GM18868 (cell line): ENCODE measurements at regions not wholly inside any gene's neighbourhood (a gene's known extent, or its start where the extent isn't known, plus 50 kb on each side); places are given as distances from the start of the nearest gene placed in this dataset.
"Not testable (repeated sequence)": the region's sequence is repeated elsewhere in the genome, so short reads cannot be mapped to it uniquely, and the experiment has no call there.

ENCODE experiments used
- ATAC-seq: cut with Tn5 transposase; IDR thresholded peaks from one replicate; pipeline ENCODE4 v1.9.1; 2021; ENCODE audit warnings: mild to moderate bottlenecking, moderate library complexity; ENCODE audit not compliant: unreplicated experiment

DNA sequence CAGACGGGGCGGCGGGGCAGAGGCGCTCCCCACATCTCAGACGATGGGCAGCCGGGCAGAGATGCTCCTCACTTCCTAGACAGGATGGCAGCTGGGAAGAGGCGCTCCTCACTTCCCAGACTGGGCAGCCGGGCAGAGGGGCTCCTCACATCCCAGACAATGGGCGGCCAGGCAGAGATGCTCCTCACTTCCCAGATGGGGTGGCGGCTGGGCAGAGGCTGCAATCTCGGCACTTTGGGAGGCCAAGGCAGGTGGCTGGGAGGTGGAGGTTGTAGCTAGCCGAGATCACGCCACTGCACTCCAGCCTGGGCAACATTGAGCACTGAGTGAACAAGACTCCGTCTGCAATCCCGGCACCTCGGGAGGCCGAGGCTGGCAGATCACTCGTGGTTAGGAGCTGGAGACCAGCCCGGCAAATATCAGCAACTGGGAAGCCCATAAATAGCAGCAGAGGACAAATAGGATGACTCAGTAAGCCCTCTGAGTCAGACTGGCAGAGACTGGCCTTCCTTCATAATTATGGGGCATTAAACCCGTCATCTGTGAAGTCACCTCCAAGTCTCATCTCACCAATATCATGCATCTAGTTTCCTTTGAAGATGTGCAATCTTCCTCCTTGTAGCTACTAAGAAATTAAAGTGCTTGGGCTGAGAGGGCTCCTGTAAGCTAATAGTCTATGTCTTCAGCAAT lies 337.3 kb downstream of the GOLGA6L6 start:
- peak; percentile 37 for ATAC-seq

GRCh38 chr15:20203649-20204150 lies 337.9 kb downstream of the GOLGA6L6 start:
- ATAC-seq: not testable (repeated sequence)

- not testable (repeated sequence) for ATAC-seq
Observed at GRCh38 chr15:20194591-20195198, 346.9 kb downstream of the GOLGA6L6 start.

DNA sequence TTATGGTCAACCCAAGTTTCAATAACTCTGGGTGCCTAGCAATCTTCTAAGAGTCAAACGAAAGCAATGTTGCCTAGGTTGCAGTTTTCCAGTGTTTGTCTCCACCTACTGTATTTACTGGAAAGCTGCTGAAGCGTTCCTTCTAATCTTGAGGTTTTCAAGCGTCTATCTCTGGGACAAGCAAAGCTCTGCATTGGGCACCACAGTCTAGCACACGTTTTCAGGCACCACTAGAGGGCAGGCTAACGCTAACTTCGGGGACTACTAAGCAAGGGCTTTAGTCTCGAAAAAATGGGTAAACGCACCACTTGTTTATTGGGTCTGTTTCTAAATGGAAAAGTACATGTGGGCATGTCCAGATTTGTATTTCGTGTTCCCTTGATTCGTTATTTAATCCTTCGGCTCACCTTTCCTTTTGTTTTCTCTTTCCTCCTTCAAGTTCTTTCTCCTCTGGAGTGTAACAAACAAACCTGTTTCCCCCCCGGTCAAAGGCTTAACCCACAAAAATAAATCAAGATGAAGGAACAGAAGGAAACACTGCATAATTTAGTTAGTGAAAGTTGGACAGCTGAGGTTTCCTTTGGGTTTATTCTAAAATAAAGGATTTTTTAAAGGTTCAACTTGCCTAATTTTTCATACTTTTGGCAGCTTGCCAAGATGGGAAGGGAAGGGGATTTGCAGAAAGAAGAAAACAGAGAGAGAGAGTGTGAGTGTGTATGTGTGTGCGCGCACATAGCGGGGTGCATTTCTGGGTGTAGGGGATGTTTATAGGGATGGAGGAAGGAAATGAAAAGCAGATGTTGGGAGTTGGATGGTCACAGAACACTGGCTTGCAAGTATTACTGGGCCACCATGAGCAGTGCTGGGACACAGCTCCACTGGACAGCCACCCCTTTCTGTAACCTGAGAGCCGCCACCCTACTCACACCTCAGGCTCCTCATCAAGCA lies 348.3 kb downstream of the GOLGA6L6 start:
- peak; percentile 90 for ATAC-seq

GRCh38 chr15:20191508-20192125 lies 350.0 kb downstream of the GOLGA6L6 start:
- ATAC-seq: peak; percentile 33

DNA sequence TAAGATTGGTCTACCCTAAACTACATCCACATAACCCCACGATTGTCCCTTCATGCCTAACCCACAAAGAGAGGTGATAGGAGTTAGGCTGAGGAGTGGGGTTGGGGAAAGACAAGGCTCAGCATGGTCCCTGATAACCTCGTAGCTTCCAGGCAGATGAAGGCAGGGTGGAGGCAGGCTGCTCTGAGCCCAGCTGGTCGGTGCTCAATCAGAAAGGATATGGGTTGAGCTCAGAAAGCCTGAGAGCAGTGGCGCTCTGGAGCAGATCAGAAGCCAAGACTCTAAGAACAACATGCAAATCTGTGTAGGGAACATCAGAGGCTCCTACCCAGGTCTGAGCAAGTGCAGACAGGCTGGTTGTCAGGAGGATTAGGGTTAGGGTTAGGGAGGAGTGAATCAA lies 353.0 kb downstream of the GOLGA6L6 start:
- ATAC-seq: not testable (repeated sequence)

GRCh38 chr15:20187370-20188355 lies 353.9 kb downstream of the GOLGA6L6 start:
- ATAC-seq: not testable (repeated sequence)

DNA sequence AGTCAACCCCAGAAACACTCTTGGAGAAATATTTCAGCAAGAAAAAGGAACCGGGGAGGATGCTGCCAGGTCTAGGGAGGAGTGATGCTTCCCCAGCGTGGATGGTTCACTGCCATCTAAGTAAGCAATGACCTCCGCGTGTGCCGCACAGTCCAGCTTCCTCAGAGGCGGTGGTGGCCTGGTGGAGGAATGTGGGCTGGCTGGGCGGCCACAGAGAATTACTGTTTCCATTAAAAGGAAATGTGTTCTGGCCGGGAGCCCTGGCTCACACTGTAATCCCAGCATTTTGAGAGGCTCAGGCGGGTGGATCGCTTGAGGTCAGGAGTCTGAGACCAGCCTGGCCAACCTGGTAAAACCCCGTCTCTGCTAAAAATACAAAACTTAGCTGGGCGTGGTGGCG lies 356.7 kb downstream of the GOLGA6L6 start:
- not testable (repeated sequence) for ATAC-seq

DNA sequence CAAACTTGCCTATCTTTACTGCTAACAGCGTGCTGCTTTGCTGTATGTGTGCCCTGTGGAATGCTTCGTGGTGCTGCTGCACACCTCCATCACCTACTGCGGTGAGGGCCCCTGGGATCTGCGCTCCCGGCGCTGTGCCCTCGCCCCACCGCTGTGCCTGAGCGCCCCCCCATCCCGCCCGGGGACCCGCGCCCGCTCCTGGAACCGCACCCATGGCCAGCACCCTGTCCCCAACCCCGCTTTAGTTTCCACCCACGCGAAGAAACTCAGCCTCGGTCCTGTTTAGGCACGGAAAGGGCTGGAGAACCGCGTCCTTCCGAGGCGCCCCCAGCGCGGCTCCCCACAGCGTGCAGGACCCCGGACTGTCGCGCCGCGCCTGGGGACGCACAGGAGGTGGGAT lies 373.4 kb downstream of the GOLGA6L6 start:
- ATAC-seq: not testable (repeated sequence)

DNA sequence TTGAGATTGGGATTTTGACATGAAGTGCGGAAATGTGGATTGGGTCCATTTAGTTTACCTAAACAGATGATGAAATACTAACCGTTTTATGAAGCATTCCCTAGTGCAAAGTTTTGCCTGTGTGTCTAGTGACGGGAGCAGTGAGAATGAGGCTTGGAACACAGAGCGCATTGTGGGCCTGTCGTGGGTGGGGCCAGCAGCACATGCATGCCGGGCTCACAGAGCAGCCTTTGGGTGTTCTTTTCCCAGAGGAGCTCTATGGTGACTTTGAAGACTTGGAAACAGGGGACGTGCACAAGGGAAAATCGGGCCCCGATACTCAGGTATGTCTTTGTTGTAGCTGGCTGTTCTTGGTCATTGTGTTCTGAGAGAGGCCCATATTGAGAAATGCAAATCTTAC lies 388.1 kb downstream of the GOLGA6L6 start:
- not testable (repeated sequence) for ATAC-seq

GRCh38 chr15:20148679-20149078 lies 392.9 kb downstream of the GOLGA6L6 start:
- not testable (repeated sequence) for ATAC-seq

- ATAC-seq: not testable (repeated sequence)
Observed at GRCh38 chr15:20148008-20148407, 393.6 kb downstream of the GOLGA6L6 start.

DNA sequence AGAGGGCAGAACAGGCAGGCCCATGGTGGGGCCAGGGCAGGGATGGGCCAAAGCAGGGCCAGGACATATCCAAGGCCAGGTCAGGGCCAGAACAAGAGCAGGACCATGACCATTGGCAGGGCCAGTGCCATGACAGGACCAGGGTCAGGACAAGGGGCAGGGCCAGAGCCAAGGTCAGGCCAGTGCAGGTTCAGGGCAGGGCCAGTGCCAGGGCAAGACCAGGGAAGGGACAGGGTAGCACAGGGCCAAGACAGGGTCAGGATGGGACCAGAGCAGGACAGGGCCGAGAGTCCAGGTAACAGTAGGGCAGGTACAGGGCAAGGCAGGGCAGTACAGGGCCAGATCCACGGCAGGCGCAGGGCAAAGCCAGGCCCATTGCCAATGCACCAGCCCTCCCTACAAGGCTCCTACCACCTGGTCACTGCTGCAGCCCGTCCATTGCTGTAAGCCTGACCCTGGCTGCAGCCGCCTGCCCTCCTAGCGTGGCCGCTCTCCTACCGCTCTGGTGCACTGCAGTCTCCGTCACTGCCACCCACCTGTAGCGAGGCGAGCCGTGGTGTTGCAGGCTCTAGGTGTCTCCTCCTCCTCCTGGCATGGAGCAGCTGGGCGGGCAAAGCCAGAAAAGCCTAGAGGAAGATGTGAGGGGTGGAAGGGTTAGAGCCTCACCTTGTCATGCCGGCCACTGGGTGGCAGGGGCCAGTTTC lies 397.1 kb downstream of the GOLGA6L6 start:
- not testable (repeated sequence) for ATAC-seq

DNA sequence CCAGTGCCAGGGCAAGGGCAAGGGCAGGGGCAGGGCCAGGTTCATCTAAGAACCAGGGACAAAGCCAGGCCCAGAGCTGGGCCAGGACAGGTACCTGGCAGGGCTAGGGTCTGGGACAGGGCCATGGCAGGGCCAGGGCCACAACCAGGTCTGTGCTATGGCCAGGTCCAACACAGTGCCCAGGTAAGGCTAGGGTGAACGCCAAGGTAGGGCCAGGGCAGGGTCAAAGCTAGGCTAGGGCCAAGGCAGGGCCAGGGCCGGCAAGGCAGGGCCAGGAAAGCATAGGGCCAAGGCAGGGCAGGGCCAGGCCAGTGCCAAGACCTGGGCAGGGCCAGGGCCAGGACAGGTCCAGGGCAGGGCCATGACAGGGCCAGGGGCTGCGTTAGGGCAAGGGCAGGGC lies 398.7 kb downstream of the GOLGA6L6 start:
- ATAC-seq: not testable (repeated sequence)

- not testable (repeated sequence) for ATAC-seq
Observed at GRCh38 chr15:20142410-20142809, 399.2 kb downstream of the GOLGA6L6 start.

DNA sequence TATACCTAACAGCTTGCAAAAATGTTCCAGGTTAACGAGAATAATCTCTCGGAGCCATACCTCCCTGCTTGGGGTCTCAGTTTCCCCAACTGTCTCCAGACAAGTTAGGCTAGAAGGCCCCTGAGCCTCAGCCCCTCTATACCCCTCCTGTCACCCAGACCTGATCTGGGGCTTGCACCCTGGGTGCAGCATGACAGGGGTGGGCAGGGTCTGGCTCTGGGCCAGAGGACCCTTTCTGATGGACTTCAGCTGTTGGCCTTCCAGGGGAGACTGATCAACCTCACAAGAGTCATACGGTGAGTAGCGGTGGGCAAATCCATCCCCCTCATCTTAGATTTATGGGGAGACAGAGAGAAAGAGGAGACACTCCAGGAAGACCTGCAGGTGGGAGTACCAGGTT lies 416.9 kb downstream of the GOLGA6L6 start:
- not testable (repeated sequence) for ATAC-seq

GRCh38 chr15:20106026-20106425 lies 435.6 kb downstream of the GOLGA6L6 start:
- ATAC-seq: no peak

DNA sequence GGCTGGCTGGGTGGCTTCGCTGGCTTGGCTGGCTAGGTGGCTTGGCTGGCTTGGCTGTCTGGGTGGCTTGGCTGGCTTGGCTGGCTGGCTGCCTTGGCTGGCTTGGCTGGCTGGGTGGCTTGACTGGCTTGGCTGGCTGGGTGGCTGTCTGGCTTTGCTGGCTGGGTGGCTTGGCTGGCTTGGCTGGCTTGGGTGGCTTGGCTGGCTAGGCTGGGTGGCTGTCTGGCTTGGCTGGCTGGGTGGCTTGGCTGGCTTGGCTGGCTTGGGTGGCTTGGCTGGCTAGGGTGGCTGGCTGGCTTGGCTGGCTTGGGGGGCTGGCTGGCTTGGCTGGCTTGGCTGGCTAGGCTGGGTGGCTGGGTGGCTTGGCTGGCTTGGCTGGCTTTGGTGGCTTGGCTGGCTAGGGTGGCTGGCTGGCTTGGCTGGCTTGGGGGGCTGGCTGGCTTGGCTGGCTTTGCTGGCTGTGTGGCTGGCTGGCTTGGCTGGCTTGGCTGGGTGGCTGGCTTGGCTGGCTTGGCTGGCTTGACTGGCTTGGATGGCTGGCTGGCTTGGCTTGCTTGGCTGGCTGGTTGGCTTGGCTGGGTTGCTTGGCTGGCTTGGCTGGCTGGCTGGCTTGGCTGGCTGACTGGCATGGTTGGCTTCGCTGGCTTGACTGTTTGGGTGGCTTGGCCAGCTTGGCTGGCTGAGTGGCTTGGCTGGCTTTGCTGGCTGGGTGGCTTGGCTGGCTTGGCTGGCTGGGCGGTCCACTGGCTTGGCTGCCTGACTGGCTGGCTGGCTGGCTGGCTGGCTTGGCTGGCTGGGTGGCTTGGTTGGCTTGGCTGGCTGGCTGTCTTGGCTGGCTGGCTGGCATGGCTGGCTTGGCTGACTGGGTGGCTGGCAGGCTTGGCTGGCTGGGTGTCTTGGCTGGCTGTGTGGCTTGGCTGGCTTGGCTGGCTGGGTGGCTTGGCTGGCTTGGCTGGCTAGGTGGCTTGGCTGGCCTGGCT lies 436.3 kb downstream of the GOLGA6L6 start:
- not testable (repeated sequence) for ATAC-seq
